ENCODE measurements at regions not wholly inside any gene's neighbourhood (a gene's known extent, or its start where the extent isn't known, plus 50 kb on each side); places are given as distances from the start of the nearest gene placed in this dataset.
"Not testable (repeated sequence)": the region's sequence is repeated elsewhere in the genome, so short reads cannot be mapped to it uniquely, and the experiment has no call there.

- Histone ChIP-seq H3K27me3 (ENCODE audit: low read length) (no peaks in the 10 kb centered on the region), H4K20me1 (ENCODE audit: low read depth, low read length) (no peaks in the 10 kb centered on the region), H3K4me2 (ENCODE audit: low read depth, low read length, poor library complexity, severe bottlenecking) (no peak overlapping the region), H3K9me2 (replicated peaks; ENCODE audit: insufficient read depth, low read length) (no peaks in the 10 kb centered on the region), H3K9ac (ENCODE audit: low read length) (no peak overlapping the region), H2AFZ (ENCODE audit: low read depth, low read length, severe bottlenecking) (no peak overlapping the region), H3K79me2 (ENCODE audit: insufficient read depth, low read length) (no peaks in the 10 kb centered on the region), H3K36me3 (ENCODE audit: low read length) (no peaks in the 10 kb centered on the region), H3K9me3 (ENCODE audit: insufficient read depth, low read length) (no peaks in the 10 kb centered on the region), H3K27ac (ENCODE audit: low read depth, low read length) (no peak overlapping the region), H3K4me3 (ENCODE audit: insufficient read depth, low read length, poor library complexity, severe bottlenecking) (no peak overlapping the region), H3F3A (ENCODE audit: insufficient read depth) (no peaks in the 10 kb centered on the region)
- TF ChIP-seq EZH2phosphoT487 (conservative IDR thresholded peaks at IDR 0.05; ENCODE audit: low read length): no peak
- TF ChIP-seq, protein P1, sequence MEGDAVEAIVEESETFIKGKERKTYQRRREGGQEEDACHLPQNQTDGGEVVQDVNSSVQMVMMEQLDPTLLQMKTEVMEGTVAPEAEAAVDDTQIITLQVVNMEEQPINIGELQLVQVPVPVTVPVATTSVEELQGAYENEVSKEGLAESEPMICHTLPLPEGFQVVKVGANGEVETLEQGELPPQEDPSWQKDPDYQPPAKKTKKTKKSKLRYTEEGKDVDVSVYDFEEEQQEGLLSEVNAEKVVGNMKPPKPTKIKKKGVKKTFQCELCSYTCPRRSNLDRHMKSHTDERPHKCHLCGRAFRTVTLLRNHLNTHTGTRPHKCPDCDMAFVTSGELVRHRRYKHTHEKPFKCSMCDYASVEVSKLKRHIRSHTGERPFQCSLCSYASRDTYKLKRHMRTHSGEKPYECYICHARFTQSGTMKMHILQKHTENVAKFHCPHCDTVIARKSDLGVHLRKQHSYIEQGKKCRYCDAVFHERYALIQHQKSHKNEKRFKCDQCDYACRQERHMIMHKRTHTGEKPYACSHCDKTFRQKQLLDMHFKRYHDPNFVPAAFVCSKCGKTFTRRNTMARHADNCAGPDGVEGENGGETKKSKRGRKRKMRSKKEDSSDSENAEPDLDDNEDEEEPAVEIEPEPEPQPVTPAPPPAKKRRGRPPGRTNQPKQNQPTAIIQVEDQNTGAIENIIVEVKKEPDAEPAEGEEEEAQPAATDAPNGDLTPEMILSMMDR (IDR thresholded peaks at IDR 0.05; ENCODE audit: insufficient read depth, low read length, poor library complexity, severe bottlenecking): no peak
Observed at GRCh38 chr16:16997349-16997748, 473.4 kb downstream of the XYLT1 start.

- no peaks in the 10 kb centered on the region for H3K9me2 ChIP-seq (replicated peaks; ENCODE audit: insufficient read depth, low read length)
- no peak overlapping the region for H3K27ac ChIP-seq (ENCODE audit: low read depth, low read length)
- no peaks in the 10 kb centered on the region for H3K36me3 ChIP-seq (ENCODE audit: low read length)
- no peak overlapping the region for H3K4me2 ChIP-seq (ENCODE audit: low read depth, low read length, poor library complexity, severe bottlenecking)
- no peaks in the 10 kb centered on the region for H3F3A ChIP-seq (ENCODE audit: insufficient read depth)
- H3K79me2 ChIP-seq (ENCODE audit: insufficient read depth, low read length): no peaks in the 10 kb centered on the region
- H4K20me1 ChIP-seq (ENCODE audit: low read depth, low read length): no peaks in the 10 kb centered on the region
- H3K9ac ChIP-seq (ENCODE audit: low read length): no peak overlapping the region
- TF ChIP-seq, protein P1 (IDR thresholded peaks at IDR 0.05; ENCODE audit: insufficient read depth, low read length, poor library complexity, severe bottlenecking): no peak
- TF ChIP-seq EZH2phosphoT487 (conservative IDR thresholded peaks at IDR 0.05; ENCODE audit: low read length): no peak
- H2AFZ ChIP-seq (ENCODE audit: low read depth, low read length, severe bottlenecking): no peak overlapping the region
- H3K9me3 ChIP-seq (ENCODE audit: insufficient read depth, low read length): no peaks in the 10 kb centered on the region
- H3K27me3 ChIP-seq (ENCODE audit: low read length): no peaks in the 10 kb centered on the region
- H3K4me3 ChIP-seq (ENCODE audit: insufficient read depth, low read length, poor library complexity, severe bottlenecking): no peak overlapping the region
Observed at GRCh38 chr16:17001471-17001870, 469.3 kb downstream of the XYLT1 start.

GRCh38 chr16:17002565-17002964 lies 468.2 kb downstream of the XYLT1 start:
- H3F3A ChIP-seq (ENCODE audit: insufficient read depth): no peaks in the 10 kb centered on the region
- no peak overlapping the region for H2AFZ ChIP-seq (ENCODE audit: low read depth, low read length, severe bottlenecking)
- no peaks in the 10 kb centered on the region for H3K27me3 ChIP-seq (ENCODE audit: low read length)
- no peak for TF ChIP-seq EZH2phosphoT487 (conservative IDR thresholded peaks at IDR 0.05; ENCODE audit: low read length)
- TF ChIP-seq, protein P1 (IDR thresholded peaks at IDR 0.05; ENCODE audit: insufficient read depth, low read length, poor library complexity, severe bottlenecking): no peak
- no peaks in the 10 kb centered on the region for H4K20me1 ChIP-seq (ENCODE audit: low read depth, low read length)
- no peak overlapping the region for H3K4me3 ChIP-seq (ENCODE audit: insufficient read depth, low read length, poor library complexity, severe bottlenecking)
- H3K4me2 ChIP-seq (ENCODE audit: low read depth, low read length, poor library complexity, severe bottlenecking): no peak overlapping the region
- H3K27ac ChIP-seq (ENCODE audit: low read depth, low read length): no peak overlapping the region
- no peaks in the 10 kb centered on the region for H3K9me3 ChIP-seq (ENCODE audit: insufficient read depth, low read length)
- no peaks in the 10 kb centered on the region for H3K79me2 ChIP-seq (ENCODE audit: insufficient read depth, low read length)
- H3K36me3 ChIP-seq (ENCODE audit: low read length): no peaks in the 10 kb centered on the region
- H3K9me2 ChIP-seq (replicated peaks; ENCODE audit: insufficient read depth, low read length): no peaks in the 10 kb centered on the region
- no peak overlapping the region for H3K9ac ChIP-seq (ENCODE audit: low read length)

- not testable (repeated sequence) for H3K4me3 ChIP-seq (ENCODE audit: insufficient read depth, low read length, poor library complexity, severe bottlenecking); H3K9me2 ChIP-seq (replicated peaks; ENCODE audit: insufficient read depth, low read length); H2AFZ ChIP-seq (ENCODE audit: low read depth, low read length, severe bottlenecking); H3K27ac ChIP-seq (ENCODE audit: low read depth, low read length); H3K79me2 ChIP-seq (ENCODE audit: insufficient read depth, low read length); H3F3A ChIP-seq (ENCODE audit: insufficient read depth); H4K20me1 ChIP-seq (ENCODE audit: low read depth, low read length); H3K9ac ChIP-seq (ENCODE audit: low read length); H3K36me3 ChIP-seq (ENCODE audit: low read length); H3K27me3 ChIP-seq (ENCODE audit: low read length); H3K9me3 ChIP-seq (ENCODE audit: insufficient read depth, low read length); H3K4me2 ChIP-seq (ENCODE audit: low read depth, low read length, poor library complexity, severe bottlenecking)
Observed at GRCh38 chr16:17005963-17006362, 464.8 kb downstream of the XYLT1 start.

Measured in SU-DHL-6 (cell line).